ENCODE measurements at regions not wholly inside any gene's neighbourhood (a gene's known extent, or its start where the extent isn't known, plus 50 kb on each side); places are given as distances from the start of the nearest gene placed in this dataset.

GRCh38 chrX:13474164-13474516 lies 95.3 kb upstream of the EGFL6 start:
- H3K9me3 Mint-ChIP-seq, result peaks cover 7% of the 10 kb centered on the region
- peaks cover 64% of the 10 kb centered on the region for H3K4me1 Mint-ChIP-seq
- no peak for TF ChIP-seq CTCF (IDR thresholded peaks at IDR 0.05; ENCODE audit: unreplicated experiment in 3 of 3)
- H3K4me3 Mint-ChIP-seq, result peak overlapping the region in 1 of 3 experiments; percentile 24
- H3K27ac Mint-ChIP-seq, result peak overlapping the region; percentile 86 to 90 (median 89)
- no peaks in the 10 kb centered on the region for H3K36me3 Mint-ChIP-seq (ENCODE audit: low read depth)
- no peaks in the 10 kb centered on the region for H3K27me3 Mint-ChIP-seq (ENCODE audit: low read depth)

GRCh38 chrX:13473442-13474163 lies 95.8 kb upstream of the EGFL6 start:
- no peaks in the 10 kb centered on the region for H3K27me3 Mint-ChIP-seq (ENCODE audit: low read depth)

GRCh38 chrX:13472975-13473374 lies 96.4 kb upstream of the EGFL6 start:
- Mint-ChIP-seq H3K4me3 (peak overlapping the region in 2 of 3 experiments; percentile 2 to 7), H3K36me3 (ENCODE audit: low read depth) (no peaks in the 10 kb centered on the region), H3K4me1 (peaks cover 67% of the 10 kb centered on the region), H3K9me3 (peaks cover 11% of the 10 kb centered on the region), H3K27me3 (ENCODE audit: low read depth) (no peaks in the 10 kb centered on the region), H3K27ac (peak overlapping the region; percentile 86 to 90 (median 89))
- no peak for TF ChIP-seq CTCF (IDR thresholded peaks at IDR 0.05; ENCODE audit: unreplicated experiment in 3 of 3)

More at GRCh38 chrX:13473442-13474163, 95.8 kb upstream of the EGFL6 start:
- Mint-ChIP-seq H3K36me3 (ENCODE audit: low read depth) (no peaks in the 10 kb centered on the region), H3K4me3 (peak overlapping the region in 1 of 3 experiments; percentile 50), H3K27ac (peak overlapping the region; percentile 86 to 90 (median 89)), H3K4me1 (peaks cover 68% of the 10 kb centered on the region), H3K9me3 (peaks cover 10% of the 10 kb centered on the region)
- TF ChIP-seq CTCF (IDR thresholded peaks at IDR 0.05; ENCODE audit: unreplicated experiment in 3 of 3), result no peak

GRCh38 chrX:13471269-13471668 lies 98.1 kb upstream of the EGFL6 start:
- peaks cover 6% of the 10 kb centered on the region for H3K9me3 Mint-ChIP-seq
- no peaks in the 10 kb centered on the region for H3K36me3 Mint-ChIP-seq (ENCODE audit: low read depth)
- H3K4me1 Mint-ChIP-seq, result peaks cover 74% of the 10 kb centered on the region
- H3K4me3 Mint-ChIP-seq, result no peak overlapping the region
- H3K27me3 Mint-ChIP-seq (ENCODE audit: low read depth), result no peaks in the 10 kb centered on the region
- TF ChIP-seq CTCF (IDR thresholded peaks at IDR 0.05; ENCODE audit: unreplicated experiment in 3 of 3), result no peak
- peak overlapping the region; percentile 64 to 77 (median 72) for H3K27ac Mint-ChIP-seq

GRCh38 chrX:13470685-13470977 lies 98.8 kb upstream of the EGFL6 start:
- H3K4me3 Mint-ChIP-seq, result no peak overlapping the region
- peaks cover 6% of the 10 kb centered on the region for H3K9me3 Mint-ChIP-seq
- peaks cover 72% of the 10 kb centered on the region for H3K4me1 Mint-ChIP-seq
- TF ChIP-seq CTCF (IDR thresholded peaks at IDR 0.05; ENCODE audit: unreplicated experiment in 3 of 3), result no peak
- H3K36me3 Mint-ChIP-seq (ENCODE audit: low read depth), result no peaks in the 10 kb centered on the region
- H3K27me3 Mint-ChIP-seq (ENCODE audit: low read depth), result no peaks in the 10 kb centered on the region
- peak overlapping the region; percentile 64 to 77 (median 72) for H3K27ac Mint-ChIP-seq

All from nephron (organoid).